ENCODE measurements at regions not wholly inside any gene's neighbourhood (a gene's known extent, or its start where the extent isn't known, plus 50 kb on each side); places are given as distances from the start of the nearest gene placed in this dataset.

DNA sequence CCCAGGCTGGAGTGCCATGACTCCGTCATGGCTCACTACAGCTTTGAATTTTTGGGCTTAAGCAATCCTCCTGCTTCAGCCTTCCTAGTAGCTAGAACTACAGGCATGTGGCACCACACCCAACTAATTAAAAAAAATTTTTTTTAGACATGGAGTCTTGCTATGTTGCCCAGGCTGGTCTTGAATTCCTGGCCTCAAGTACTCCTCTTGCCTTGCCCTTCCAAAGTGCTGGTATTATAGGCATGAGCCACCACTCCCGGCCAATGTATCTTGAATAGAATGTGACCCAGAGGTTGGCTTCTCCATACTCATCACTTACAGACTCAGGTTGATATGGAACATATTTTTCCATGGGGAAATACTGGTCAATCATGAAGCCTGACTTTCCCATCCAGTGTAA is 51.2 kb upstream of the JAK2 start:
- Histone ChIP-seq H3K9me3 (ENCODE audit: control insufficient read depth in 1 of 2, insufficient read depth in 1 of 2, low read depth in 1 of 2, low read length in 2 of 2) (no peaks in the 10 kb centered on the region), H3K9ac (ENCODE audit: low read length) (no peak overlapping the region), H3K27me3 (ENCODE audit: insufficient read depth, low read length) (no peaks in the 10 kb centered on the region), H3K4me3 (replicated peaks in 1 of 2; ENCODE audit: low read depth in 1 of 2, low read length in 2 of 2) (no peak overlapping the region), H3K9me2 (ENCODE audit: insufficient read depth) (no peaks in the 10 kb centered on the region), H3K79me2 (ENCODE audit: insufficient read depth, low read length) (no peaks in the 10 kb centered on the region), H4K20me1 (ENCODE audit: insufficient read depth) (no peaks in the 10 kb centered on the region), H3K27ac (ENCODE audit: low read depth, low read length) (no peak overlapping the region), H3K4me2 (ENCODE audit: low read length) (no peak overlapping the region), H3K4me1 (ENCODE audit: control insufficient read depth in 1 of 2, insufficient read depth in 2 of 2, low read length in 2 of 2) (no peaks in the 10 kb centered on the region), H3K36me3 (ENCODE audit: control insufficient read depth in 1 of 2, insufficient read depth in 2 of 2, low read length in 2 of 2) (no peaks in the 10 kb centered on the region), H2AFZ (ENCODE audit: low read depth, low read length, poor library complexity, severe bottlenecking) (no peak overlapping the region)
- intact Hi-C loops (cut with micrococcal nuclease): no loop called here
- no TSS peak for BruUV-seq (replicated peaks)
- ChIA-PET RAD21 (ENCODE audit: low non-redundant PET in 1 of 2, low total read pairs in 2 of 2, uncharacterized antibody in 2 of 2, unreplicated experiment in 2 of 2) (no interaction called here), CTCF (no interaction called here), POLR2A (no interaction called here)
- ATAC-seq (no peak), DNase-seq (ENCODE audit: low read depth, low spot score) (no peak)
- TF ChIP-seq TCF7L2 (IDR thresholded peaks at IDR 0.05; ENCODE audit: borderline replicate concordance, extremely low read depth, insufficient read depth, insufficient read length) (no peak), ELF1 (IDR thresholded peaks at IDR 0.05; ENCODE audit: borderline replicate concordance, low read depth) (no peak), CEBPB (IDR thresholded peaks at IDR 0.05; ENCODE audit: low read depth) (no peak), RAD21 (IDR thresholded peaks at IDR 0.05; ENCODE audit: low read depth) (no peak), SIN3A (IDR thresholded peaks at IDR 0.05; ENCODE audit: low read depth) (no peak), YY1 (IDR thresholded peaks at IDR 0.05; ENCODE audit: extremely low read depth, insufficient replicate concordance, low read depth, low read length) (no peak), EGR1 (IDR thresholded peaks at IDR 0.05; ENCODE audit: low read depth) (no peak), CBX3 (IDR thresholded peaks at IDR 0.05; ENCODE audit: low read depth) (no peak), EZH2phosphoT487 (IDR thresholded peaks at IDR 0.05; ENCODE audit: borderline replicate concordance) (no peak)
- TF ChIP-seq, protein P1, sequence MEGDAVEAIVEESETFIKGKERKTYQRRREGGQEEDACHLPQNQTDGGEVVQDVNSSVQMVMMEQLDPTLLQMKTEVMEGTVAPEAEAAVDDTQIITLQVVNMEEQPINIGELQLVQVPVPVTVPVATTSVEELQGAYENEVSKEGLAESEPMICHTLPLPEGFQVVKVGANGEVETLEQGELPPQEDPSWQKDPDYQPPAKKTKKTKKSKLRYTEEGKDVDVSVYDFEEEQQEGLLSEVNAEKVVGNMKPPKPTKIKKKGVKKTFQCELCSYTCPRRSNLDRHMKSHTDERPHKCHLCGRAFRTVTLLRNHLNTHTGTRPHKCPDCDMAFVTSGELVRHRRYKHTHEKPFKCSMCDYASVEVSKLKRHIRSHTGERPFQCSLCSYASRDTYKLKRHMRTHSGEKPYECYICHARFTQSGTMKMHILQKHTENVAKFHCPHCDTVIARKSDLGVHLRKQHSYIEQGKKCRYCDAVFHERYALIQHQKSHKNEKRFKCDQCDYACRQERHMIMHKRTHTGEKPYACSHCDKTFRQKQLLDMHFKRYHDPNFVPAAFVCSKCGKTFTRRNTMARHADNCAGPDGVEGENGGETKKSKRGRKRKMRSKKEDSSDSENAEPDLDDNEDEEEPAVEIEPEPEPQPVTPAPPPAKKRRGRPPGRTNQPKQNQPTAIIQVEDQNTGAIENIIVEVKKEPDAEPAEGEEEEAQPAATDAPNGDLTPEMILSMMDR (IDR thresholded peaks at IDR 0.05 in 2 of 3, conservative IDR thresholded peaks at IDR 0.05 in 1 of 3; ENCODE audit: borderline replicate concordance in 1 of 3, insufficient read depth in 1 of 3, low read depth in 2 of 3, low read length in 2 of 3): no peak
- TF ChIP-seq, protein P2, sequence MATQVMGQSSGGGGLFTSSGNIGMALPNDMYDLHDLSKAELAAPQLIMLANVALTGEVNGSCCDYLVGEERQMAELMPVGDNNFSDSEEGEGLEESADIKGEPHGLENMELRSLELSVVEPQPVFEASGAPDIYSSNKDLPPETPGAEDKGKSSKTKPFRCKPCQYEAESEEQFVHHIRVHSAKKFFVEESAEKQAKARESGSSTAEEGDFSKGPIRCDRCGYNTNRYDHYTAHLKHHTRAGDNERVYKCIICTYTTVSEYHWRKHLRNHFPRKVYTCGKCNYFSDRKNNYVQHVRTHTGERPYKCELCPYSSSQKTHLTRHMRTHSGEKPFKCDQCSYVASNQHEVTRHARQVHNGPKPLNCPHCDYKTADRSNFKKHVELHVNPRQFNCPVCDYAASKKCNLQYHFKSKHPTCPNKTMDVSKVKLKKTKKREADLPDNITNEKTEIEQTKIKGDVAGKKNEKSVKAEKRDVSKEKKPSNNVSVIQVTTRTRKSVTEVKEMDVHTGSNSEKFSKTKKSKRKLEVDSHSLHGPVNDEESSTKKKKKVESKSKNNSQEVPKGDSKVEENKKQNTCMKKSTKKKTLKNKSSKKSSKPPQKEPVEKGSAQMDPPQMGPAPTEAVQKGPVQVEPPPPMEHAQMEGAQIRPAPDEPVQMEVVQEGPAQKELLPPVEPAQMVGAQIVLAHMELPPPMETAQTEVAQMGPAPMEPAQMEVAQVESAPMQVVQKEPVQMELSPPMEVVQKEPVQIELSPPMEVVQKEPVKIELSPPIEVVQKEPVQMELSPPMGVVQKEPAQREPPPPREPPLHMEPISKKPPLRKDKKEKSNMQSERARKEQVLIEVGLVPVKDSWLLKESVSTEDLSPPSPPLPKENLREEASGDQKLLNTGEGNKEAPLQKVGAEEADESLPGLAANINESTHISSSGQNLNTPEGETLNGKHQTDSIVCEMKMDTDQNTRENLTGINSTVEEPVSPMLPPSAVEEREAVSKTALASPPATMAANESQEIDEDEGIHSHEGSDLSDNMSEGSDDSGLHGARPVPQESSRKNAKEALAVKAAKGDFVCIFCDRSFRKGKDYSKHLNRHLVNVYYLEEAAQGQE (IDR thresholded peaks at IDR 0.05; ENCODE audit: low read depth): no peak
- TF ChIP-seq, protein P3, sequence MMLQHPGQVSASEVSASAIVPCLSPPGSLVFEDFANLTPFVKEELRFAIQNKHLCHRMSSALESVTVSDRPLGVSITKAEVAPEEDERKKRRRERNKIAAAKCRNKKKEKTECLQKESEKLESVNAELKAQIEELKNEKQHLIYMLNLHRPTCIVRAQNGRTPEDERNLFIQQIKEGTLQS (IDR thresholded peaks at IDR 0.05): no peak
